CD4-positive, alpha-beta T cell (primary cell): ENCODE measurements at regions not wholly inside any gene's neighbourhood (a gene's known extent, or its start where the extent isn't known, plus 50 kb on each side); places are given as distances from the start of the nearest gene placed in this dataset.

Source experiments
- ATAC-seq: fragments of 200-7000 bp; cut with Tn5 transposase; one replicate; pipeline ENCODE4 v1.10.0; 2022; ENCODE audit warnings: mild to moderate bottlenecking; ENCODE audit not compliant: poor library complexity
- CTCF ChIA-PET: fragments of 350-600 bp; sonication (Branson Sonifier 250); formaldehyde crosslinking; loops from one replicate; lab custom pipeline; 2021; ENCODE audit warnings: antibody characterized with exemption, inconsistent platforms; lab: Charles Lee
- POLR2A ChIA-PET: fragments of 350-600 bp; sonication (Branson Sonifier 250); formaldehyde crosslinking; loops from one replicate; lab custom pipeline; 2021; ENCODE audit warnings: antibody characterized with exemption, inconsistent platforms; lab: Charles Lee
- DNase-seq, 14 experiments: peaks; one replicate each; pipeline ENCODE4 v3.0.0-alpha.2; 2013 to 2020; ENCODE audit warnings: mixed read lengths in 2 of 14
- H3K27ac ChIP-seq, 2 donors: one replicate each; pipeline versions ENCODE4 v1.5.1 to v1.7.0; 2013; ENCODE audit warnings: low read length in 2 of 2, low read depth in 1 of 2, mild to moderate bottlenecking in 1 of 2
- H3K27me3 ChIP-seq, 2 experiments: 1 replicate in 1 of 2; 2 replicates in 1 of 2; pipeline versions ENCODE4 v1.6.1 to v1.7.0; 2013; ENCODE audit warnings: low read length in 2 of 2, control low read depth in 1 of 2, mild to moderate bottlenecking in 1 of 2, moderate library complexity in 1 of 2; ENCODE audit not compliant: insufficient read depth in 2 of 2, control insufficient read depth in 1 of 2
- H3K36me3 ChIP-seq: one replicate; pipeline ENCODE4 v1.6.1; 2013; ENCODE audit warnings: low read length, control low read depth; ENCODE audit not compliant: insufficient read depth
- H3K4me1 ChIP-seq: one replicate; pipeline ENCODE4 v1.6.1; 2013; ENCODE audit warnings: low read length, control low read depth; ENCODE audit not compliant: insufficient read depth
- H3K4me3 ChIP-seq: one replicate; pipeline ENCODE4 v1.5.1; 2013; ENCODE audit warnings: mild to moderate bottlenecking, low read length, moderate library complexity
- H3K9me3 ChIP-seq, 2 experiments: 1 replicate in 1 of 2; 2 replicates in 1 of 2; pipeline versions ENCODE4 v1.6.1 to v1.7.0; 2013; ENCODE audit warnings: low read length in 2 of 2, mild to moderate bottlenecking in 2 of 2, control low read depth in 1 of 2, moderate library complexity in 1 of 2; ENCODE audit not compliant: control insufficient read depth in 1 of 2, insufficient read depth in 1 of 2
- H3K27ac Mint-ChIP-seq: one replicate; pipeline ENCODE4 v1.8.0; 2020; ENCODE audit warnings: mixed read lengths
- H3K27me3 Mint-ChIP-seq: one replicate; pipeline ENCODE4 v1.8.0; 2021; ENCODE audit warnings: mixed read lengths
- H3K36me3 Mint-ChIP-seq: one replicate; pipeline ENCODE4 v1.8.0; 2021; ENCODE audit warnings: low read depth, mixed read lengths
- H3K4me1 Mint-ChIP-seq: one replicate; pipeline ENCODE4 v1.8.0; 2021; ENCODE audit warnings: low read depth, mixed read lengths
- H3K4me3 Mint-ChIP-seq: one replicate; pipeline ENCODE4 v1.8.0; 2020; ENCODE audit warnings: mild to moderate bottlenecking, mixed read lengths
- H3K9me3 Mint-ChIP-seq: one replicate; pipeline ENCODE4 v1.8.0; 2020; ENCODE audit warnings: mixed read lengths
- intact Hi-C, 2 experiments: fragments of 100-400 bp; cut with DNase I in 1 of 2; cut with micrococcal nuclease in 1 of 2; formaldehyde crosslinking; loops; one replicate each; pipeline versions ENCODE4 v1.15.1 to v1.9.0; 2023 to 2025; cut with DNase I, micrococcal nuclease
- TF ChIP-seq, protein P1 (sequence below): fragments of 200-600 bp; IDR thresholded peaks from one replicate; pipeline ENCODE4 v1.8.0; 2022; ENCODE audit warnings: antibody characterized with exemption, mild to moderate bottlenecking

DNA sequence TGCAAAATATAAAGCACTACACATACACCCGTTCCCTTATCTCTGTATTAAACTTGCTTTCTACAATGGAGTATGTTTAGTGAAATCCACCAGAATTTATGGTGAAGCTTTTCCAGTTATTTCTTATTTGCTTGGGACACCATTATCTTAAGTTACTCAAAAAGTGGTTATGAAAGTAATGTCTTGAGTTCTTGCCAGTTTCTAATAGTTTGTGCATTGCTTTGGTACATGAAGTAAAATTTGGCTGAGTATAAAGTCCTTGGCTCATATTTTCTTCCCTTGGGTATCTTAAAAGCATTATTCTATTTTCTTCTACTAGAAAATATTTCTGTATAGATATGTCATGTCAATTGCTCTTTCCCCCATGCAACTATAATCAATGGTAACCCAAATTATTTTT, 85.2 kb downstream of the POLR1F start:
- POLR2A ChIA-PET: no interaction called here
- intact Hi-C loops: no loop called here
- Mint-ChIP-seq H3K4me1 (no peaks in the 10 kb centered on the region), H3K4me3 (no peak overlapping the region), H3K9me3 (peaks cover 6% of the 10 kb centered on the region), H3K36me3 (no peaks in the 10 kb centered on the region), H3K27me3 (no peaks in the 10 kb centered on the region), H3K27ac (no peak overlapping the region)
- CTCF ChIA-PET: no interaction called here
- no peaks in the 10 kb centered on the region for H3K27me3 ChIP-seq
- no peak overlapping the region for H3K27ac ChIP-seq
- TF ChIP-seq, protein P1, sequence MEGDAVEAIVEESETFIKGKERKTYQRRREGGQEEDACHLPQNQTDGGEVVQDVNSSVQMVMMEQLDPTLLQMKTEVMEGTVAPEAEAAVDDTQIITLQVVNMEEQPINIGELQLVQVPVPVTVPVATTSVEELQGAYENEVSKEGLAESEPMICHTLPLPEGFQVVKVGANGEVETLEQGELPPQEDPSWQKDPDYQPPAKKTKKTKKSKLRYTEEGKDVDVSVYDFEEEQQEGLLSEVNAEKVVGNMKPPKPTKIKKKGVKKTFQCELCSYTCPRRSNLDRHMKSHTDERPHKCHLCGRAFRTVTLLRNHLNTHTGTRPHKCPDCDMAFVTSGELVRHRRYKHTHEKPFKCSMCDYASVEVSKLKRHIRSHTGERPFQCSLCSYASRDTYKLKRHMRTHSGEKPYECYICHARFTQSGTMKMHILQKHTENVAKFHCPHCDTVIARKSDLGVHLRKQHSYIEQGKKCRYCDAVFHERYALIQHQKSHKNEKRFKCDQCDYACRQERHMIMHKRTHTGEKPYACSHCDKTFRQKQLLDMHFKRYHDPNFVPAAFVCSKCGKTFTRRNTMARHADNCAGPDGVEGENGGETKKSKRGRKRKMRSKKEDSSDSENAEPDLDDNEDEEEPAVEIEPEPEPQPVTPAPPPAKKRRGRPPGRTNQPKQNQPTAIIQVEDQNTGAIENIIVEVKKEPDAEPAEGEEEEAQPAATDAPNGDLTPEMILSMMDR: no peak
- no peak overlapping the region for H3K4me3 ChIP-seq
- ATAC-seq: no peak
- no peaks in the 10 kb centered on the region for H3K4me1 ChIP-seq
- H3K9me3 ChIP-seq: peaks cover 3 to 4% of the 10 kb centered on the region in 2 experiments
- DNase-seq: no peak
- no peaks in the 10 kb centered on the region for H3K36me3 ChIP-seq

DNA sequence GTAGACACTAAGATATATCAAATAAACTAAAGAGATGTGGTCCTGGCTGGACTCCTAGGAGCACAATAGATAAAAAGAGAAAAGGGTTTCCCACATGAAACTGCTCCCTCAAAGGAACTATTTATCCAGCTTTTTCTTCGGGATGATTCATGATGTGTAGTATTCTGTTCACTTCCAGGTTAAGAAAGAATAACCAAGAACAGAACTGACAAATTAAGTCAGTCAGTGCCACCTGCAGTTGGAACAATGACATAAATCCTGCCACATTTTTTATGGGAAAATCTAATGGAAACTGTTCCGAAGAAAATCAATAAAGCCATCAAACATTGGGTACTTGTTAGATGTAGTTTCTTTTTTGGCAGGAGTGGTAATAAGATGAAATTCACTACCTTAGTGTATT, 87.1 kb downstream of the POLR1F start:
- Mint-ChIP-seq H3K4me1 (no peaks in the 10 kb centered on the region), H3K4me3 (no peak overlapping the region), H3K27me3 (no peaks in the 10 kb centered on the region), H3K9me3 (peaks cover 3% of the 10 kb centered on the region), H3K36me3 (no peaks in the 10 kb centered on the region), H3K27ac (no peak overlapping the region)
- POLR2A ChIA-PET: no interaction called here
- CTCF ChIA-PET: no interaction called here
- Histone ChIP-seq H3K36me3 (no peaks in the 10 kb centered on the region), H3K27ac (no peak overlapping the region), H3K27me3 (no peaks in the 10 kb centered on the region), H3K4me1 (no peaks in the 10 kb centered on the region), H3K4me3 (no peak overlapping the region), H3K9me3 (peaks cover 0 to 4% of the 10 kb centered on the region in 2 experiments)
- DNase-seq (no peak), ATAC-seq (no peak)
- intact Hi-C loops: no loop called here
- TF ChIP-seq, protein P1: no peak

DNA sequence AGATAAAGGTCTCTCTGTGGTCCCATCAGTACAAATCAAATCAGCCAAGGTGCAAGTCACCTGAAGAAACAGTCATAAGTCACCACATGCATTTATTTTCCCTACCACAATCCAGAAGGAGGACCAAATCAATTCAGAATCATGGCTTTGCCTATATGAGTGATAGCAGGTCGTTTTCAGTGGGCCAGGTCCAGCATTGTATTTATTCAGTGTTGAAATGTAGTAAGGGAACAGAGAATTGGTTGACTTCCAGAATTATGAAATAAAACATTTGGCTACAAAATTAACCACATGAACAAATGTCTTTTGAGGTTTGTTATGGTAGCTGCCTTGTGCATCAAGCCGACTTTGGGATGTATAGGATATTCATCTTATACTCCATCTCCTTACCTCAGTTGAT, 88.4 kb downstream of the POLR1F start:
- no peaks in the 10 kb centered on the region for H3K4me1 ChIP-seq
- CTCF ChIA-PET: no interaction called here
- intact Hi-C loops: no loop called here
- H3K4me1 Mint-ChIP-seq: no peaks in the 10 kb centered on the region
- no peaks in the 10 kb centered on the region for H3K27me3 ChIP-seq
- H3K27ac Mint-ChIP-seq: no peak overlapping the region
- no peak overlapping the region for H3K4me3 ChIP-seq
- H3K27ac ChIP-seq: no peak overlapping the region
- no peaks in the 10 kb centered on the region for H3K9me3 Mint-ChIP-seq
- TF ChIP-seq, protein P1: no peak
- no peaks in the 10 kb centered on the region for H3K9me3 ChIP-seq
- ATAC-seq: no peak
- POLR2A ChIA-PET: no interaction called here
- no peak for DNase-seq
- H3K27me3 Mint-ChIP-seq: no peaks in the 10 kb centered on the region
- no peaks in the 10 kb centered on the region for H3K36me3 Mint-ChIP-seq
- no peaks in the 10 kb centered on the region for H3K36me3 ChIP-seq
- no peak overlapping the region for H3K4me3 Mint-ChIP-seq
